ENCODE measurements at regions not wholly inside any gene's neighbourhood (a gene's known extent, or its start where the extent isn't known, plus 50 kb on each side); places are given as distances from the start of the nearest gene placed in this dataset.
A peak's percentile ranks its signal among the peaks of the same experiment; 100 is the strongest.
"Not testable (repeated sequence)": the region's sequence is repeated elsewhere in the genome, so short reads cannot be mapped to it uniquely, and the experiment has no call there.

DNA sequence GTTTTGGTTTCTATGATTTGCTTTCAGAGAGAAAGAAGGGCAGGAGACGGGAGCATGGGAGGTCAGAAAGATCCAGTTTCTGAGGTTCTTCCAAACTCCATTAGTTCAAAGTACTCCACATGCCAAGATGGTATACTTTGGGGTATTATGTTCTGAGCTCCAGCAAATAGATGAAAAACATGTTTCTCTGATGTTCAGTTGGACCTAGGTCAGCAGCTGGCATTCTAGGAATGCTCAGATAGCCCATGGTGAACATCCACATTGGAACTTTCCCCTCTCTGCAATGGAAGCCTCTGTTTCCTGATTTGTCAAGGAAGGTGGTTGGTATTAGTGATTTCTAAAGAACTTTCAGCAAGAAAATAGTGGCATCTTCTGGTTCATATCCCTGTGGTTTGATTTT lies 257.5 kb downstream of the KTN1 start:
- H3K9me3 Mint-ChIP-seq, result peaks cover 0 to 3% (median 0%) of the 10 kb centered on the region in 11 donors
- intact Hi-C loops (cut with micrococcal nuclease), result no loop called here
- H3K36me3 Mint-ChIP-seq, result peaks cover 0 to 1% (median 0%) of the 10 kb centered on the region in 5 donors
- ATAC-seq (no peak), DNase-seq (no peak)
- H3K27ac Mint-ChIP-seq, result no peak overlapping the region
- H3K4me3 Mint-ChIP-seq, result no peak overlapping the region
- no peak overlapping the region for H3K4me3 ChIP-seq (ENCODE audit: low read length)
- no peaks in the 10 kb centered on the region for H3K36me3 ChIP-seq (ENCODE audit: control insufficient read depth in 2 of 3, insufficient read depth in 3 of 3, low read length in 3 of 3)
- ChIA-PET CTCF (no interaction called here), POLR2A (no interaction called here)
- peaks cover 0 to 12% (median 0%) of the 10 kb centered on the region in 5 donors for H3K27me3 Mint-ChIP-seq
- no peak overlapping the region for H3K27ac ChIP-seq (ENCODE audit: low read depth, low read length)
- peaks cover 0 to 3% (median 0%) of the 10 kb centered on the region in 7 donors for H3K4me1 Mint-ChIP-seq
- no peaks in the 10 kb centered on the region for H3K4me1 ChIP-seq (ENCODE audit: control insufficient read depth in 2 of 2, insufficient read depth in 2 of 2, low read length in 2 of 2)
- H3K9me3 ChIP-seq (ENCODE audit: control insufficient read depth in 2 of 3, low read length in 3 of 3), result no peaks in the 10 kb centered on the region
- H3K27me3 ChIP-seq (ENCODE audit: control insufficient read depth in 2 of 2, insufficient read depth in 2 of 2, low read length in 2 of 2), result no peaks in the 10 kb centered on the region

DNA sequence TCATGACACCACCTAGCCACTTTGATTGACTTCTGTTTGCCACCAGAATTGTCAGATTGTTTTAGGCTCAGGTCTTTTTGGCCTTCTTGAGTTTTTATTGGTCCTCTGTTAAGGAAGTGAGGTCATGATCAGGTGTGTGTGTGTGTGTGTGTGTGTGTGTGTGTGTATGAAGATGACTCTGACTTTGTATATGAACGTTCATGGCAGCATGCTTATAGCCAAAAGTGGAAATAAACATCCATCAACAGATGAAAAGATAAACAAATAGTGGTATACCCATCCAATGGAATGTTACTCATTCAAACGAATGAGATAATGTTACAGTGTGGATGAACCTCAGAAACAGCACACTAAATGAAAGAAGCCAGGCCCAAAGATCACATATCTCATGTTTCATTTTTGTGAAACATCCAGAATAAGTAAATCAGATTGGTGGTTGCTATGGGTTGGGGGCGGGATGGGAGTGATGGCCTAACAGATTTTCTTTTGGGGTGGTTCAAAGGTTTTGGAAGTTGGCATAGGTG lies 258.6 kb downstream of the KTN1 start:
- Mint-ChIP-seq H3K27ac (peak overlapping the region in 1 of 9 donors; percentile 86), H3K36me3 (peaks cover 0 to 1% (median 0%) of the 10 kb centered on the region in 5 donors), H3K9me3 (peaks cover 0 to 3% (median 0%) of the 10 kb centered on the region in 11 donors), H3K4me3 (no peak overlapping the region), H3K27me3 (peaks cover 0 to 10% (median 0%) of the 10 kb centered on the region in 5 donors), H3K4me1 (peaks cover 0 to 3% (median 0%) of the 10 kb centered on the region in 7 donors)
- ChIA-PET CTCF (no interaction called here), POLR2A (no interaction called here)
- intact Hi-C loops (cut with micrococcal nuclease), result no loop called here
- ATAC-seq (no peak), DNase-seq (no peak)
- no peaks in the 10 kb centered on the region for H3K27me3 ChIP-seq (ENCODE audit: control insufficient read depth in 2 of 2, insufficient read depth in 2 of 2, low read length in 2 of 2)
- H3K27ac ChIP-seq (ENCODE audit: low read depth, low read length), result no peak overlapping the region
- H3K36me3 ChIP-seq (ENCODE audit: control insufficient read depth in 2 of 3, insufficient read depth in 3 of 3, low read length in 3 of 3), result no peaks in the 10 kb centered on the region
- H3K4me1 ChIP-seq (ENCODE audit: control insufficient read depth in 2 of 2, insufficient read depth in 2 of 2, low read length in 2 of 2), result no peaks in the 10 kb centered on the region
- no peaks in the 10 kb centered on the region for H3K9me3 ChIP-seq (ENCODE audit: control insufficient read depth in 2 of 3, low read length in 3 of 3)
- no peak overlapping the region for H3K4me3 ChIP-seq (ENCODE audit: low read length)

- H3K36me3 ChIP-seq (ENCODE audit: control insufficient read depth in 2 of 3, insufficient read depth in 3 of 3, low read length in 3 of 3); H3K9me3 ChIP-seq (ENCODE audit: control insufficient read depth in 2 of 3, low read length in 3 of 3); H3K27ac Mint-ChIP-seq; H3K27ac ChIP-seq (ENCODE audit: low read depth, low read length); POLR2A ChIA-PET; H3K9me3 Mint-ChIP-seq; H3K4me1 ChIP-seq (ENCODE audit: control insufficient read depth in 2 of 2, insufficient read depth in 2 of 2, low read length in 2 of 2); H3K4me1 Mint-ChIP-seq; H3K27me3 ChIP-seq (ENCODE audit: control insufficient read depth in 2 of 2, insufficient read depth in 2 of 2, low read length in 2 of 2); H3K4me3 ChIP-seq (ENCODE audit: low read length); H3K4me3 Mint-ChIP-seq; intact Hi-C loops (cut with micrococcal nuclease); ATAC-seq; DNase-seq; H3K36me3 Mint-ChIP-seq; CTCF ChIA-PET: not testable (repeated sequence)
- H3K27me3 Mint-ChIP-seq, result peaks cover 0 to 10% (median 0%) of the 10 kb centered on the region in 5 donors
These were observed 259.4 kb downstream of the KTN1 start for GRCh38 chr14:55839301-55839947.

DNA sequence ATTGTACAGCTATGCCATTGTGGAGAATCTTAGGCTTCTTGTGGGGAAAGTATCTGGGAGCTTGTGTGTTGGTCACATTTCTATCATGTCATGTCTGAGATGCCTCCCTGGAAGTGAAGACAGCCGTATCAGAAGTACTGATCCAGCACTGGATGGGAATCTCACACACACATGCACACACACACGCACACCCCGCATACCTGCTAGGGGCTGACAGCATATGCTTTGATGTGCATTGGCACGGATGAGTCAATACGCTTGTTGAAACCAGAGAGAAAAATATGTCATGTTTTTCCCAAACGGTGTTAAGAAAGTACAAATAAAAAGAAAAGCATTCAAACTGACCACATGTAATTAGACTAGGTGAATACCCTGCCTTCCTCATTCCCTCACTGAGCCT lies 260.8 kb downstream of the KTN1 start:
- H3K9me3 Mint-ChIP-seq, result peaks cover 0 to 3% (median 0%) of the 10 kb centered on the region in 11 donors
- no peaks in the 10 kb centered on the region for H3K9me3 ChIP-seq (ENCODE audit: control insufficient read depth in 2 of 3, low read length in 3 of 3)
- no peaks in the 10 kb centered on the region for H3K27me3 ChIP-seq (ENCODE audit: control insufficient read depth in 2 of 2, insufficient read depth in 2 of 2, low read length in 2 of 2)
- peaks cover 0 to 9% (median 0%) of the 10 kb centered on the region in 5 donors for H3K27me3 Mint-ChIP-seq
- POLR2A ChIA-PET, result no interaction called here
- no peak overlapping the region for H3K27ac Mint-ChIP-seq
- no peak overlapping the region for H3K4me3 ChIP-seq (ENCODE audit: low read length)
- peaks cover 0 to 1% (median 0%) of the 10 kb centered on the region in 5 donors for H3K36me3 Mint-ChIP-seq
- intact Hi-C loops (cut with micrococcal nuclease), result loop anchor here in 1 of 2 donors (10.0 kb wide), 1 partner anchor 634 kb away; no protein-coding TSS in a partner anchor
- DNase-seq (no peak), ATAC-seq (no peak)
- no peaks in the 10 kb centered on the region for H3K36me3 ChIP-seq (ENCODE audit: control insufficient read depth in 2 of 3, insufficient read depth in 3 of 3, low read length in 3 of 3)
- peaks cover 0 to 3% (median 0%) of the 10 kb centered on the region in 7 donors for H3K4me1 Mint-ChIP-seq
- H3K4me3 Mint-ChIP-seq, result no peak overlapping the region
- H3K4me1 ChIP-seq (ENCODE audit: control insufficient read depth in 2 of 2, insufficient read depth in 2 of 2, low read length in 2 of 2), result no peaks in the 10 kb centered on the region
- CTCF ChIA-PET, result no interaction called here
- H3K27ac ChIP-seq (ENCODE audit: low read depth, low read length), result no peak overlapping the region

- CTCF ChIA-PET, result no interaction called here
- Mint-ChIP-seq H3K27ac (no peak overlapping the region), H3K4me3 (no peak overlapping the region), H3K27me3 (peaks cover 0 to 5% (median 0%) of the 10 kb centered on the region in 5 donors), H3K4me1 (peaks cover 0 to 3% (median 0%) of the 10 kb centered on the region in 7 donors), H3K9me3 (peaks cover 0 to 3% (median 0%) of the 10 kb centered on the region in 11 donors), H3K36me3 (peaks cover 0 to 1% (median 0%) of the 10 kb centered on the region in 5 donors)
- Histone ChIP-seq H3K4me1 (ENCODE audit: control insufficient read depth in 2 of 2, insufficient read depth in 2 of 2, low read length in 2 of 2) (no peaks in the 10 kb centered on the region), H3K27ac (ENCODE audit: low read depth, low read length) (no peak overlapping the region), H3K9me3 (ENCODE audit: control insufficient read depth in 2 of 3, low read length in 3 of 3) (no peaks in the 10 kb centered on the region), H3K36me3 (ENCODE audit: control insufficient read depth in 2 of 3, insufficient read depth in 3 of 3, low read length in 3 of 3) (no peaks in the 10 kb centered on the region), H3K27me3 (ENCODE audit: control insufficient read depth in 2 of 2, insufficient read depth in 2 of 2, low read length in 2 of 2) (no peaks in the 10 kb centered on the region), H3K4me3 (ENCODE audit: low read length) (no peak overlapping the region)
- POLR2A ChIA-PET, result no interaction called here
- ATAC-seq (no peak), DNase-seq (no peak)
- intact Hi-C loops (cut with micrococcal nuclease), result loop anchor here in 1 of 2 donors (2.0 to 10.0 kb wide), 2 partner anchors 499 to 633 kb away; no protein-coding TSS in a partner anchor
These were observed 261.6 kb downstream of the KTN1 start for GRCh38 chr14:55841625-55842024.

DNA sequence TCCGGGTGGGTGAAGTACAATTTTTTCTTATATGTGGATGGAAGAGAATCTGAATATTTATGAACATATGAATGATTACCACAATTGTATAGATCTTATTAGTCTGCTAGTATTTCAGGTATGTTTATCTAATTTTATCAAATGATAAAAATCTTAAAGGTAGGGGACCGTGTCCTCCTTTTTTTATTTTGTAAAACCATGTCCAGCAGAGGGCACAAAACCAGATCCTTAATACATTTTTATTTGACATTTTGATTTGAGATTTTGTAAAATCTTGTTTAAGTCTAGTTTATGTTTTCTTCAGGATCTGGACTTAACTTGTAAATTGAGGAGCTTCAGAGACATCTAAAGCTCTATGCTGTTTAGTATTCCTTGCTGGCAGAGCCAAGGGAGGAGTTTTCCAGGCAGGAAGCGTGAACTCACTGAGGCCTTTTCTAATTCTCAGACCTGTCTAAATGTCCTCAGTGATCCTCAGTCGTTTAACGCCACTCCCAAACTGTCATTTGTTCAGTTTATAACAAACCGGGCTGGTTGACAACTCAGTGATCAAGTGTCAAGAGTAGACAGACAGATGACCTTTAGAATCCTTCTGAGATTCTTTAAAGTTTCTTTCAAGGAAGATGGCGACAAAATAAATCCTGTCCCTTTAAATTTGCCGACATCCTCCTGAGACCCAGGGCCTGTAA lies 263.9 kb downstream of the KTN1 start:
- Histone ChIP-seq H3K36me3 (ENCODE audit: control insufficient read depth in 2 of 3, insufficient read depth in 3 of 3, low read length in 3 of 3) (no peaks in the 10 kb centered on the region), H3K27ac (ENCODE audit: low read depth, low read length) (no peak overlapping the region), H3K27me3 (ENCODE audit: control insufficient read depth in 2 of 2, insufficient read depth in 2 of 2, low read length in 2 of 2) (no peaks in the 10 kb centered on the region), H3K4me3 (ENCODE audit: low read length) (no peak overlapping the region), H3K9me3 (ENCODE audit: control insufficient read depth in 2 of 3, low read length in 3 of 3) (no peaks in the 10 kb centered on the region), H3K4me1 (ENCODE audit: control insufficient read depth in 2 of 2, insufficient read depth in 2 of 2, low read length in 2 of 2) (no peaks in the 10 kb centered on the region)
- DNase-seq (no peak), ATAC-seq (no peak)
- ChIA-PET CTCF (interaction anchor here (1.3 kb wide), 1 partner anchor 579 kb away, joined by 3 read pairs; no protein-coding TSS in a partner anchor), POLR2A (no interaction called here)
- Mint-ChIP-seq H3K27ac (no peak overlapping the region), H3K4me1 (no peaks in the 10 kb centered on the region), H3K4me3 (no peak overlapping the region), H3K27me3 (peaks cover 0 to 2% (median 0%) of the 10 kb centered on the region in 5 donors), H3K36me3 (no peaks in the 10 kb centered on the region), H3K9me3 (no peaks in the 10 kb centered on the region)
- intact Hi-C loops (cut with micrococcal nuclease), result loop anchor here in 1 of 2 donors (2.0 to 10.0 kb wide), 2 partner anchors 497 to 631 kb away; no protein-coding TSS in a partner anchor
